HG02642 (cell line): ENCODE measurements at regions not wholly inside any gene's neighbourhood (a gene's known extent, or its start where the extent isn't known, plus 50 kb on each side); places are given as distances from the start of the nearest gene placed in this dataset.

Source experiments
- ATAC-seq: cut with Tn5 transposase; IDR thresholded peaks from one replicate; pipeline ENCODE4 v1.9.1; 2021; ENCODE audit warnings: mild to moderate bottlenecking; ENCODE audit not compliant: unreplicated experiment, poor library complexity

DNA sequence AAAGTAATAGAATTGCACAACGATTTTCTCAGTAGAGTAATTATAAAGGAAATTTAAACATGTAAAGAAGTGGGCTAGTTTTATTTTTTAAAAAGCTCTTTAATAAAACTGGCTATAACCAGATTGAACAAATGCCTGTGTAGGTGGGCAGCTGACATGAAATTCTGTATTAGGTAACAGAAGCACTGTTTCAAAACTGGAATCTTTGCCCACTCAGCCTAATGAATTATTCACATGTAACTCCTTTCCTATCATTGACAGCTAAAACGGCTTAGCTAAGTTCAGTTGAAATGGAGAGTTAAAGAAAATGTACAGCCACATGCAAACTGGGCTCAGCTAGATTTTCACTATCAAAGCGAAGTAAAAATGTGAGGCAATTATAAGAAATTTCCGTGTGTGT, 1300.1 kb upstream of the ACO1 start:
- no peak for ATAC-seq

- no peak for ATAC-seq
Observed at GRCh38 chr9:31089549-31090221, 1294.8 kb upstream of the ACO1 start.

DNA sequence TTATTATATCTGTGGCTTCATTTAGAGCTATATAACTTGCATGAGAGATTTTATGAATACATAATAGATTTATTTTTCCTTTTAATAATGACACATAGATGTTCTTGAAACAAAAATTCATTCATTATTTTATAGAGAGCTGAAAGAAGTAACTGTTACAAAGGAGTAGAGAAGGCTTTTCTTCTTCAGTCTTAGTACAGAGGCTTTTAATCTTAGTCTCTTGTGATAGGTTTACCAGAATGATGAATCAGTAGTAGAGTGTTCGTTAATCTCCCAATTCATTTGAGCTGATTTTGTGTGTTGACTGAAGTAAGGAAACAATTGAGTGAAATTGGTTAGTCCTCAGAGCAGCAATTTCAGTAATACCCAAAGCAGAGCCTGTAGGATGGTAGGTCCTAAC, 1284.1 kb upstream of the ACO1 start:
- ATAC-seq: no peak

- ATAC-seq: no peak
Observed at GRCh38 chr9:31103836-31104235, 1280.6 kb upstream of the ACO1 start.

GRCh38 chr9:31104249-31104648, 1280.2 kb upstream of the ACO1 start:
- no peak for ATAC-seq

GRCh38 chr9:31112491-31112890, 1272.0 kb upstream of the ACO1 start:
- no peak for ATAC-seq

- no peak for ATAC-seq
Observed at GRCh38 chr9:31114346-31114745, 1270.1 kb upstream of the ACO1 start.

- ATAC-seq: peak; percentile 89
Observed at GRCh38 chr9:31119890-31120454, 1264.5 kb upstream of the ACO1 start.

- ATAC-seq: no peak
Observed at GRCh38 chr9:31124389-31124788, 1260.1 kb upstream of the ACO1 start.

- no peak for ATAC-seq
Observed at GRCh38 chr9:31135567-31135966, 1248.9 kb upstream of the ACO1 start.

DNA sequence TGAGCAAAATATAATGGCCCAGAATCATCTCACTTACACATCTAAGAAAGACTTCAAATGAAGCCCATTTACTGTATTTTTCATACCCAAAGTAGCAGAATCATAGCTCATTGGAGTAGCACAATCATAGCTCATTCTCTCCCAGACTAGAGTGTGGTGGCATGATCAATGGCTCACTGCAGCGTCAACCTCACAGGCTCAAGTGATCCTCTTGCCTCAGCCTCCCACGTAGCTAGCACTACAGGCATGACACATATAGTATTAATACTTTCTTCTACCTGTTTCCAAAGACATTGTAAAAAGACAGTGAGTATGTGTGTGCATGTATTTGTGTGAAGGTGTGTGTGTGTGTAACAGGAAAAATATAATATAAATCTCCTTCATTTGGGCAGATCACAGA, 1247.9 kb upstream of the ACO1 start:
- no peak for ATAC-seq

DNA sequence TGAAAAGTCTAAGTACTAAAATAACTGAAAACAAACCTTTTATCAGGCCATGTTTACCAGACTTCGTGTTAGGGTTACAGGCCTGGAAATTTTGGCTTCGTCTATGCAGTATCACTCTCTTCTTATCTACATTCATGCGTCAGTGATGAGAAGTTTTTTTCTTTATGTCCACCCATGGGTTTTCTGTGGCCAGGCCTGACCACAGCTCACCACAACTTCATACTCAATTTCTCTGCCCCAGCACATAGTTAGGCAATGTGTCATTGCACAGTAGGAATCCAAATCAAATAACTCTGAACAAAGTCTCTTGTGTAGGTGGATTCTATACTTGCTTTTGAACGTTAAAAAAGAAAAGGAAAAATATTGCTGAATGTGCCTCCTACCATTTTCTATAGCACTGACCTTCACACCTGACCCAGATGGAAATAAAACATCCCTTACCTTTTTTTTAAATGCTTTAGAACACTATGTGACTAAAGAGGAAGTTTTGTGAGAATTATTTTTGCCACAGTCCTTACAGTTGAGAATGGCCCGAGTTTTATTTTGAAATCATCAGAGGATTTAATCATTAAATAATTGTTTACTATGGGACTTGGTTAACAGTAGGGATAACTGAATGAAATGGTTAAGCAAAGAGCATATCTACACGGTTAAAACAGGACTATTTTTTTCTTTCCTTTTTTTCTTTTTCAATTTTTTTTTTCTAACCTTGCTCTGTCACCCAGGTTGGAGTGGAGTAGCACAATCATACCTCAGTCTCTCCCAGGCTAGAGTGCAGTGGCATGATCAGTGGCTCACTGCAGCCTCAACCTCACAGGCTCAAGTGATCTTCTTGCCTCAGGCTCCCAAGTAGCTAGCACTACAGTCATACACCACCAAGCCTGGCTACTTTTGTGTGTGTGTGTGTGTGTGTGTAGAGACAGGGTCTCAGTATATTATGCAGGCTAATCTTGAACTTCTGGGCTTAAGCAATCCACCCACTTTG, 1247.0 kb upstream of the ACO1 start:
- no peak for ATAC-seq

DNA sequence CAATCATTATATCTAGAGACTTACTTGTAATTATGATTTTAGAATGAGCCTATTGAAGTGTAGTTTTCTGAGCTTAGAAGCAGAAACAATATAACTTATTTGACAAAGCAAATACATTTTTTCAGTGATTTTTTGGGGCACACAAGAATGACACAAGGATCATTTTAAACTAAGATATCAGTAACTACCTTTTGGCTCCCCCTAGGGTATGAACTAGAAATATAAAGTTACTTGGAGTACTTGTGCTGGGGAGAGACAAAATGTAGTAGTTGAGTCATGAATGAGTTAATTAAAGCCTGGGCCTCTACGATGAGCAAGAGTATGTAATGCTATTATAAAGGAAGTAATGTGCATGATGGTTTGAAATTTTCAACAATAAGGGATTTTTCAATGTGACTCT, 1244.1 kb upstream of the ACO1 start:
- ATAC-seq: no peak

GRCh38 chr9:31142456-31142855, 1242.0 kb upstream of the ACO1 start:
- no peak for ATAC-seq

DNA sequence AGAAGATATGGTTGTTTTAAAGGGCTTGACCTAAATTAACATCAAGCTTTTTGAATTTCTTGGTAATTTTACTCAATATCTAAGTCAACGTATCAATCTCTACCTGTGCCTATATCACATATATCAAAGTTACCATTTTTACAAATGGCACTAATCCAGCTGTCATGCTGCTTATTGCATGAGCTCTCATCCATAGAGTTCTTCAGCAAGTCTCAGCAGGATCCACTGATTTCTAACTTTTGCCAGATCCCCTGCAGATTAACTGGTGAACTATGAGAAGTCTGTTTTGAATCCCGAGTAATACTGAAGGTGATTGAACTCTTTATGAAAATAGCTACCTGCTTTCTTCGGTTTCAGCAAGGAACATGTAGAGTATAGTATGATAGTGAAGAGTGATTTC, 1239.8 kb upstream of the ACO1 start:
- no peak for ATAC-seq

DNA sequence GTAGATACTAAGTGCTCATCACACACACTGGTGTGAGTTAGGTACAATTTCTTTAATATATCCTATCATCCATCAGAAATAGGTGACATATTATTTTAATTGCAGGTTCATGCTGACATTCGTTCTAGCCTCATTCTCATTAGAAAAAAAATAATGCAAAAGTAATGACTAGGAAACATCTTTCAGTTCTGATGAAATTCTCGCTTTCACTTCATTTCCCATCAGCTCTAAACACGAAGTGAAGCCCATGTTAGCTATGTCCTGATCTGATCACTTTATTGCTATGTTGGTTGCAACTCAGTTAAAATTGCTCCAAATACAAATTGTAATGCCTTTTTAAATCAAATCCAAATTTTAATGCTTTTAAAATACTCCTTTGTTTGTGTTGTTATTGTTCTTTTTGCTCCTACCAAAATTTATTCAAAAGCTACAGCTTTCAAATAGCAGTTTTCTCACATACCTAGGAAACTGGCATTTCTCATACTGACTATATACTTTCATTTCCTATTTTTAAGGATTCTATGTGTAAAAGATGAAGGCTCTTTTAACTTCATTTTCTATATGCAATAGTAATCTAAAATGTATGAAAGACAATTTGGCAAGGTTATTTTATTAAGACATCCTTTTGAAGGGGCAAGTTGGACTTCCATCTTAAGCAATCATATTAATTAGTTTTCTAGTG, 1237.8 kb upstream of the ACO1 start:
- ATAC-seq: peak; percentile 93

GRCh38 chr9:31153250-31153840, 1231.1 kb upstream of the ACO1 start:
- no peak for ATAC-seq

- no peak for ATAC-seq
Observed at GRCh38 chr9:31166516-31166915, 1217.9 kb upstream of the ACO1 start.

- no peak for ATAC-seq
Observed at GRCh38 chr9:31168161-31168560, 1216.3 kb upstream of the ACO1 start.

DNA sequence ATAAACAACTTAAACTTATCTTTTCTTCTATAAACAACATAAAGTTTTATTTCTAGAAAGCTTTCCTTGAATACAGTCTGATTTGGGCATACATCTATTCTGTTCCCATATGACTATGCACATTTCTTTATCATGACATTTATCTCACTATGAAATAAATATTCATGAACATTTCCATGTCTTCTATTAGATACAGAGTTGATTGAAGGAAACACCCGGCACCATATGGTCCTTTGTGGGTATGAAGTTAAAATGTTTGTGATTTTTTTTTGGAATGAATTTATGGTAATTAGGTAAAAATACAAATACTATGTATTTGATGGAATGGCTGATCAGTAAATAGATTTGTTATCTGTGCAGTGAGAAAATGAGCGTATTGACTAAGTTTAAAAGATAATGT, 1209.8 kb upstream of the ACO1 start:
- ATAC-seq: no peak
